Omental fat pad (tissue), 3 donors: ENCODE measurements at regions not wholly inside any gene's neighbourhood (a gene's known extent, or its start where the extent isn't known, plus 50 kb on each side); places are given as distances from the start of the nearest gene placed in this dataset.

Experiments
- ATAC-seq: fragments of 150-250 bp; one replicate; pipeline ENCODE4 v1.9.1; 2016; ENCODE audit warnings: mild to moderate bottlenecking, moderate library complexity; ENCODE audit not compliant: low FRiP score
- DNase-seq: peaks from one replicate; pipeline ENCODE4 v3.0.0-alpha.2; 2019; ENCODE audit warnings: low spot score
- TF ChIP-seq, protein P1 (sequence below), 3 donors: fragments of 450-650 bp; IDR thresholded peaks; one replicate each; pipeline ENCODE4 v1.5.1; 2016 to 2017; ENCODE audit warnings: antibody characterized with exemption in 3 of 3, mild to moderate bottlenecking in 3 of 3, moderate library complexity in 2 of 3

DNA sequence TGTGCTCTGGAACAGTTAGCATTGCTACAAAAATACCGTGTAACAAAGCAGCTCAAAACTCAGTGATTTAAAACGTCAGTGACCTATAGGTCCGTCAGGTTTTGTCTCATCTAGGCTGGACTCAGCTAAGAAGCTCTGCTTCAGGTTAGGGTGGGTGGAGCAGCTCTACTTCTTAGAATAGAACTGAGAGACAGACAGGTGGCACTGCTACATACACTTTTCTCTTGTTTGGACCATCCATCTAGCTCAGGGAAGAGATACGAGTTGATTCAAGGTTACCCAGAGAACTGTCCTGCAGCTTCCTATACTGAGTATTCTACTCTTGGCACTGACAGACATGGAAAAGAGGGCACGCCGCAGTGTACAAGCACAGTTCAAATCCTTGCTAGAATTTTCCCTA, 456.1 kb downstream of the IGSF11 start:
- TF ChIP-seq, protein P1, sequence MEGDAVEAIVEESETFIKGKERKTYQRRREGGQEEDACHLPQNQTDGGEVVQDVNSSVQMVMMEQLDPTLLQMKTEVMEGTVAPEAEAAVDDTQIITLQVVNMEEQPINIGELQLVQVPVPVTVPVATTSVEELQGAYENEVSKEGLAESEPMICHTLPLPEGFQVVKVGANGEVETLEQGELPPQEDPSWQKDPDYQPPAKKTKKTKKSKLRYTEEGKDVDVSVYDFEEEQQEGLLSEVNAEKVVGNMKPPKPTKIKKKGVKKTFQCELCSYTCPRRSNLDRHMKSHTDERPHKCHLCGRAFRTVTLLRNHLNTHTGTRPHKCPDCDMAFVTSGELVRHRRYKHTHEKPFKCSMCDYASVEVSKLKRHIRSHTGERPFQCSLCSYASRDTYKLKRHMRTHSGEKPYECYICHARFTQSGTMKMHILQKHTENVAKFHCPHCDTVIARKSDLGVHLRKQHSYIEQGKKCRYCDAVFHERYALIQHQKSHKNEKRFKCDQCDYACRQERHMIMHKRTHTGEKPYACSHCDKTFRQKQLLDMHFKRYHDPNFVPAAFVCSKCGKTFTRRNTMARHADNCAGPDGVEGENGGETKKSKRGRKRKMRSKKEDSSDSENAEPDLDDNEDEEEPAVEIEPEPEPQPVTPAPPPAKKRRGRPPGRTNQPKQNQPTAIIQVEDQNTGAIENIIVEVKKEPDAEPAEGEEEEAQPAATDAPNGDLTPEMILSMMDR (IDR thresholded peaks at IDR 0.05): no peak
- DNase-seq (no peak), ATAC-seq (no peak)

- no peak for ATAC-seq
- TF ChIP-seq, protein P1 (IDR thresholded peaks at IDR 0.05): no peak
- DNase-seq: no peak
Measured at GRCh38 chr3:118587037-118587741, 447.5 kb downstream of the IGSF11 start.

GRCh38 chr3:118587847-118588246, 446.8 kb downstream of the IGSF11 start:
- ATAC-seq: no peak
- TF ChIP-seq, protein P1 (IDR thresholded peaks at IDR 0.05): no peak
- DNase-seq: no peak

- ATAC-seq (no peak), DNase-seq (no peak)
- TF ChIP-seq, protein P1 (IDR thresholded peaks at IDR 0.05): no peak
Measured at GRCh38 chr3:118593277-118593670, 441.4 kb downstream of the IGSF11 start.

DNA sequence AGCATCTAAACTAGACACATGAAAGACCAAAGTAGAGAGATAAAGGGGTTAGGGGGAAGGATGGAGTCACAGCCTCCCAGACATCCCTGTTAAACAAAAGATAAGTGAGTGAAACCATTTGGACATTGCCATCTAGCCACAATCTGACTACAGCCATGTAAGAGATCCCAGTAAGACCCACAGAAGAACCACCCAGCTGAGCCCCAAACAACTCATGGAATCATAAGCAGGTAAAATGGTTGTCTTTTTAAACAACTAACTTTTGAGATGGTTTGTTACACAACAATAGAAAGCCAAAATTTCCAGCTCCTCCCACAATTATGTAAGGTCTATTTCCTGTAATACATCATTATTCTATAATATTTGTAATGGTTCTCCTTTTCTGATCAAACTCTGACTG, 437.5 kb downstream of the IGSF11 start:
- DNase-seq (no peak), ATAC-seq (no peak)
- TF ChIP-seq, protein P1 (IDR thresholded peaks at IDR 0.05): no peak

DNA sequence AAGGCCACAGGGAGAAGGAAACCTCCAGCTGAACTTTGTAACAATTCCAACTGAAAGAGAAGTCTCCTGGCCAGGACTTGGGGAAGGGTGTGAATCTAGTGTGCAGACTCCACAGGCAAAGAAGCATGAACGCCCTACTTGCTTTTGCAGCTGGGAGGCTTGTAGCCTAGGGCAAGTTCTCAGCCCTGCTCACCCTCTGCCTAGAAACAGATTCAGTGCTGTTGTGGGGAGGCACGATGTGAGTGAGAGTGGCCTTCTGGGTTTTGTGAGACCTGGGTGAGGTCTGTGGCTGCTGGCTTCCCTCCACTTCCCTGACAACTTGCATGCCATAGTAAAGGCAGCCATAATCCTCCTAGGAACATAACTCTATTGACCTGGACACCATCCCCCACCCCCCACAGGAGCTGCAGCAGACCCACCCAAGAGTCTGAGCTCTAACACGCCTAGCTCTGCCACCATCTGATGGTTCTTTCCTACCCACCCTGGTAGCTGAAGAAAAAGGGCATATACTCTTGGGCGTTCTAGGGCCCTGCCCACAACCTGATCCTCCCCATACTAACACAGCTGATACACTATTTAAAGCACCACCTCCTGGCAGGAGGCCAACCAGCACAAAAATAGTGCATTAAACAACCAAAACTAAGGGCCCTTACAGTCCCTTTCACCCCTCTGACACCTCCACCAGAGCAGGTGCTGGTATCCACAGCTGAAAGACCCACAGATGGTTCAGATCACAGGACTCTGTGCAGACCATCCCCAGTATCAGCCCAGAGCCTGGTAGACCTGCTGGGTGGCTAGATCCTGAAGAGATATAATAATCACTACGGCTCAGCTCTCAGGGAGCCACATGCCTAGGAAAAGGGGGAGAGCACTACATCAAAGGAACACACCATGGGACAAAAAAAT, 426.5 kb downstream of the IGSF11 start:
- ATAC-seq (no peak), DNase-seq (no peak)
- TF ChIP-seq, protein P1 (IDR thresholded peaks at IDR 0.05): no peak
